ENCODE measurements at regions not wholly inside any gene's neighbourhood (a gene's known extent, or its start where the extent isn't known, plus 50 kb on each side); places are given as distances from the start of the nearest gene placed in this dataset.

GRCh38 chr11:19594326-19594725, 118.3 kb upstream of the NAV2 start:
- no peak for DNase-seq

GRCh38 chr11:19592842-19593241, 119.8 kb upstream of the NAV2 start:
- DNase-seq, result no peak

GRCh38 chr11:19589567-19590260, 122.9 kb upstream of the NAV2 start:
- no peak for DNase-seq

- no peak for DNase-seq
Observed at GRCh38 chr11:19587979-19588378, 124.7 kb upstream of the NAV2 start.

- no peak for DNase-seq
Observed at GRCh38 chr11:19580646-19581045, 132.0 kb upstream of the NAV2 start.

GRCh38 chr11:19579957-19580356, 132.7 kb upstream of the NAV2 start:
- no peak for DNase-seq

GRCh38 chr11:19578871-19579270, 133.8 kb upstream of the NAV2 start:
- no peak for DNase-seq

- no peak for DNase-seq
Observed at GRCh38 chr11:19577976-19578619, 134.5 kb upstream of the NAV2 start.

- no peak for DNase-seq
Observed at GRCh38 chr11:19577391-19577975, 135.2 kb upstream of the NAV2 start.

- no peak for DNase-seq
Observed at GRCh38 chr11:19576903-19577302, 135.7 kb upstream of the NAV2 start.

- DNase-seq, result no peak
Observed at GRCh38 chr11:19576054-19576453, 136.6 kb upstream of the NAV2 start.

- no peak for DNase-seq
Observed at GRCh38 chr11:19574916-19575315, 137.7 kb upstream of the NAV2 start.

GRCh38 chr11:19573666-19574065, 139.0 kb upstream of the NAV2 start:
- DNase-seq, result peak; percentile 57

GRCh38 chr11:19571906-19572305, 140.7 kb upstream of the NAV2 start:
- DNase-seq, result no peak

- DNase-seq, result no peak
Observed at GRCh38 chr11:19570889-19571288, 141.7 kb upstream of the NAV2 start.

GRCh38 chr11:19567996-19568395, 144.6 kb upstream of the NAV2 start:
- DNase-seq, result no peak

- no peak for DNase-seq
Observed at GRCh38 chr11:19566583-19567379, 145.9 kb upstream of the NAV2 start.

- no peak for DNase-seq
Observed at GRCh38 chr11:19565639-19566038, 147.0 kb upstream of the NAV2 start.

- no peak for DNase-seq
Observed at GRCh38 chr11:19562156-19562555, 150.5 kb upstream of the NAV2 start.

- DNase-seq, result no peak
Observed at GRCh38 chr11:19561011-19561410, 151.6 kb upstream of the NAV2 start.

- no peak for DNase-seq
Observed at GRCh38 chr11:19560156-19560555, 152.5 kb upstream of the NAV2 start.

GRCh38 chr11:19559746-19560145, 152.9 kb upstream of the NAV2 start:
- DNase-seq, result no peak

- DNase-seq, result no peak
Observed at GRCh38 chr11:19558189-19558986, 154.2 kb upstream of the NAV2 start.
